ENCODE measurements at regions not wholly inside any gene's neighbourhood (a gene's known extent, or its start where the extent isn't known, plus 50 kb on each side); places are given as distances from the start of the nearest gene placed in this dataset.

DNA sequence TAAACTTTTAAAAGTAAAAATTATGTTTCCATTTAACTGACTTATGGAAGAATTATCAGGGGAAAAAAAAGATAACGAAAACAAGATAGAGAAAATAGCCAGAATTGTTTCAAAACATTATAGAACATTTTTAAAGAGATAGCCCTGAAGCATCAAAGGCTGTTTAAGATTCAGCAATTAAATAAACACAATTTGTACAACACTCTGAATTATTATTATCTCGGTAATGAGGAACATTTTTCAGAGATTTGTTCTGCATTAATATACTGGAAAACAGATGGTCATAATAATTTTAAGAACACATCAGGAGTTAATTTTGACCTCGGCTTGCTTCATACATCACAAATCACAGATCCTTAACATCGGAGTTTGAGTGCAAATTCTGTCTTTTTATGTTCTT is 643.8 kb downstream of the SORCS1 start:
- no peak for FAIRE-seq

DNA sequence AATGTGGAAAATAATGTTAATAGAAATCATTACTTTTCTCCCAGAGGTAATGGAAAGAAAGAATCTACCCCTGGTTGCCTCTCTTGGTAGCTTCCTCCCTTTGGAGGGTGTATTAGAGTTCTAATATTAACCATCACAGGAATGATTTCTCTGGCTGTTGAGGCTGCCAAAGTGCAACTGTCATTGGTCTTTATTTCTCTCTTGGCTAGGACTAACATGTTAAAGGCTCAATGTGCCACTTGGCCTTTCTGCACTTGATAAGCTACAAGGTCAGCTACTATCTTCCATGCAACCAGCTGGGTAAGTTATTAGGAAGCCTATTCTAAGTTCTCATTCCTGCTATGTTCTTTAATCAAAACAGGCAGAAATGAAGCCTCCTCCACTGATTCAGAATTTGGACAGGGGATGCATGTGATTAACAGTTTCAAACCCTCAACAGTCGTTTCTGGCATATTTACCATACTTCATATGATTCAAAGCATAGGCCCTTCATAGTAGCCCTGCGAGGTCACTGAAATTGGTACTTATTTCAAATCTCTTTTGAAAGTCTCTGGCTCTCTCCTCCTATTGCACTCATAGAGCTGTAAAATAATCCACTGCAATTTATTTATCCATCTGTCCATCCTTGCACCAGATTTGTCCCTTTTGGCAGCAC is 645.0 kb downstream of the SORCS1 start:
- FAIRE-seq: no peak

DNA sequence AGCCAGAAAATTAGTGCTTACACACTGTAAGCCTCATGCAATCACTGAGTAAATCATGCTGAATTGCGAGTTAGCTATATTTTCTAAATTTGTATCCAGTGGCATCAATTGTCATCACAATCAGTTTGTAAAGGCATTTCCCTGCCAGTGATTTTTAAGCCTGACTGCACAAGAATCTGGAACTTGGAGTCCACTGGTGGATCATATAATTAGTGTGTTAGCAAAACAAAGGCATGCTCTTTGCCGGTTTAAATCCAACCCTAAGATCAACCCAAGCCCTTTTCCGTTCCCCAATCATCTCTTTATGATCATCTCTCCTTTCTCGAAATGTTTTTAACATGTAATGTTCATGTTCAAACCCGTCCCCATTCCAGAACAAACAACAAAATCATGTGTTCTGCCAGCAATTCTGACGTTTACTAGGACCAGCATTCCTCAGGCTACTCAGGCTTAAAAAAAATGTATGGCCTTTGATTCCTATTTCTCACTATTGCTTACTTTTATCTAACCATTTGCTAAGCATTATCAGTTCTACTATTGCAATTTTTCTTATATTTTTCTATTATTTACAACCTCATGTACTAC is 649.2 kb downstream of the SORCS1 start:
- FAIRE-seq: no peak

DNA sequence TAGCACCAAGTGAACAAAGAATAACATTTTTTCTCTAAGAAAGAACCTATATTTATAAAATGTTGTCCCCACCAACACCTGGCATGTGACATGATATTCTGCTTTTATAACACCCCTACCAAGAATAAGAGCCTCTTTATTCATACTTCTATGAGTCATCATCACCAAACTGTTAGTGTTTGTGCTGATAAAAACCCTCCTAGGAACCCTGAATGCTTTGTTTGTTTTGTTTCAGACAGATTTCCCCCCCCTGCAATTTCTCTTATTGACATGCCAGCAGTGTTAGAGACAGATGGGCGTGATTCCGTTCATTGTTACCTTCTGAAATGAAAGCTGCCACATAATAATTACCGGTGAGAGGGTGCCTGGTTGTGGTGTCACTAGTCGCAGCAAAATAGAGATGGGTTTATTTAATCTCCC is 651.1 kb downstream of the SORCS1 start:
- no peak for FAIRE-seq

DNA sequence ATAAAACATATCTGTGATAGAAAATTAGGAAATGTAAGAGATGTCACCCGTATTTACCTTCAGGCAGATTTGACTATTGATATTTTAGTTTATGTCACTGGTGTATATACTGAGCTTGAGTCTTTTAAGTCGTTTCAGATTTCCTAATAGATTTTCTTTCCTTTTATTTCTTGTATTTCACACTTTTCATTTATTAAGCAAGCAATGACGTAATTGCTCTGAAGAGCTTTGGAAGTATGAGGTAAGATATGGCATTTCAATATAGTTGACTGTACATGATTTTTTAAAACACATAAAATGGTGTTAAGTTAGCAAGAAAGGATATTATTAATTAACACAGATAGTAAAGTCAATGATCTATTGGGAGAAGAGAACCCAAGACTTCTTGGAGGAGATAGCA is 652.6 kb downstream of the SORCS1 start:
- no peak for FAIRE-seq

DNA sequence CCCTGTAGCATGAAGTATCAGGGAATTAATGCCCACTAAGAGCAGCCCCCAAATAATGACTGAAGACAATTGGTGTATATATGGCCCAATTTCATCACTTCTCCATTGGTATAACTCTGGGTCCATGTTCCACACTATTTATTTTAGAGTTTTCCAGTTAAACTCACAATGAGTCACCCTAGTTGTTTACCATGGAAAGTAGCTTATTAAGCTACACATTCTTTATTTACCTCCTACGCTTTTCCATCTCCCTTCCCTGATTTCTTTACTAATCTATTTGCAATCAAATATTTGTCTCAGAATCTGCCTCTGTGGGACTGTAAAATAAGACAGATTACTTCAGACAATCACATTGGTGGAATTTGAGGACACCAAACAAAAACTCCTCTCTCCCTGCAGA is 655.6 kb downstream of the SORCS1 start:
- no peak for FAIRE-seq

DNA sequence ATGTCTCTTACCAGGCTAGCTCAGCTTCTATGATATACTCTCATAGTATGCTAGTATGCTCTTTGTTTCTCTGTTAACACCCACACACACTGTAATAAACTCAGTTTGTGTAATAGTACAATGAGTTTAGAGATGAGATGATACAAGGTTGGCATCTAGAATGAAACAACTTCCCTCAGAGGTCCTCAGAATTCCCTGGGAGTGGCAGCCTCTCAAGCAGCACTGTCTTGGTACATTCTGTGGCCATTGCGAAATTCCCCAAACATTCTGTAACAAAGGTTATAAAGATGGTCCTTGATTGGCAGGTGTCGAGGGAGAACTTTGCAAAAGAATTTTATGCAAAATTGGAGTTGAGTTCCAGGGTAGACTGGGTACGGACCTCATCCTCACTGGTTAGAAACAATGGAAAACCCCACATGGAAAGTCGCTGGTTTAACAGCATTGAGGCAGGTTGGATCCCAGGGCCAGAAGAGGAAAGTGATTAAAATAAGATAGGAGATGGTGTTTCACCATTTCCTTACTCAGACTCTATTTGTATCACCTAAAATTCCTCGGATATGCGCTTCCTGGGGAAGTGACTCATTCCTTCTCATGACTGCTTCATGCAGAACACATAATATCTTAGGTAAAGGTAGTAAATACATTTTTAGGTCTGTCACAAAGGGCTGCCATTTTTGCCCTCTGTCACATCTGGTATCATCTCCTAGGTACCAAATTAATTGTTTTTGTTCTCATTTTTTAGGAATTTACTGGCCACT is 657.8 kb downstream of the SORCS1 start:
- no peak for FAIRE-seq

DNA sequence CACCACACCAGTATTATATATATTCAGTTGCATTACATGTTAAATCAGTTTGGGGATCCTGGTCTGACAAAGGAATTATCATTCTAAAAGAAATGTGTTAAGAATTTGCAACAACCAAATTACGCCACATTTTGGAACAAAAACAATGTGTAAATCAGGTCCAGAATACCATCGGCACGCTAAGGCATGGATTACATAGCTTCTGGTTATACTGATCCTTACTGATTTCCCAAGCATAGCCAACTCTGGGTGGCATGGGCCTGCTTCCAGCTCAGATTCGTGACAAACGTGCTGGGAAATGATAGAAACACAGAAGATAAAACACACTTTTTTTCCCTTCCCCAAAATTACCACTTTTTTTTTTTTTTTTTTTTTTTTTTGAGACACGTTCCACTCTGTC is 660.0 kb downstream of the SORCS1 start:
- FAIRE-seq: no peak

DNA sequence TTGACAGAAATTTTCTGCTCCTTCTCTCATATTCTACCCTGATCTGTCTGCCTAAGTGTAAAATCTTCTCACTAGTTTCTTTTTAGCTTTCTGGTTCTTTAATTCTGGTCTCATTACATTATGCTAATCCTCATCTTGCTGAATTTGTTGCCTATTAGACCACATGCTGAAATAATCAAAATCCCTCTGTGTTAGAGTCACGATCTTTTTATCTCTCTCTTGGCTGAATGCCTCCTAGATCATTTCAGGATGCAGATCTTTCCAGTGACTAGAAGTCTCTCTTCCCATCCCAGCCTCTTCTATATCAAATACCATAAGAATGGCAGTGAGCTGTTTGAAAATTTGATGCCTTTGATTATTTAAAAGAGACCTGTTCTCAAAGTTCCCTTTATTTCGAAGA is 661.9 kb downstream of the SORCS1 start:
- FAIRE-seq: no peak

DNA sequence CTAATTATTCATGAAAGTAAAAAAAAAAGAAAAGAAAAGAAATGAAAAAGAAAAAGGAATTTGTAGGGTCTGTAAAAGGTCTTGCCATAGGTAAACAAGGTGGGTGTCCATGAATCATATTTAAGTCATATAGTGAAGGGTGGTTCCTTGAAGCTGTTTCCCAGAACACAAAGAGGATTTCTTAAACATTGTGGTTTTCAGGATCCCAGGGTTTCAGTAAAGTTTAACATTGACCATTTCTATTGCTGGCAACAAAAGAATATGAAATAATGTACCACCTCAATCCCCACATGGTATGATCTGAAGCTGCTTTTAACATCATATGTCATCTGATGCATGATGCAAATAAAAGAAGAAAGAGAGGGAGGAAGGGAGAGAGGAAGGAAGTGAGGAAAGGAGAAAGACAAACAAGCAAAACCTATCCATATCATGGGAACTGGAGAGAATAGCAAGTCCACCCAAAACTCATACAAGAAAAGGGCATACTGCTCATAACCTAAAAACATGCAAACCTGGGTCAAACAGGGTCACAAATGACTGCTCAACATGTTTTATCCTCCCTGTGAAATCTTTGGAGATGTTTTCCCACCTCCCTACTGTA is 663.5 kb downstream of the SORCS1 start:
- no peak for FAIRE-seq

DNA sequence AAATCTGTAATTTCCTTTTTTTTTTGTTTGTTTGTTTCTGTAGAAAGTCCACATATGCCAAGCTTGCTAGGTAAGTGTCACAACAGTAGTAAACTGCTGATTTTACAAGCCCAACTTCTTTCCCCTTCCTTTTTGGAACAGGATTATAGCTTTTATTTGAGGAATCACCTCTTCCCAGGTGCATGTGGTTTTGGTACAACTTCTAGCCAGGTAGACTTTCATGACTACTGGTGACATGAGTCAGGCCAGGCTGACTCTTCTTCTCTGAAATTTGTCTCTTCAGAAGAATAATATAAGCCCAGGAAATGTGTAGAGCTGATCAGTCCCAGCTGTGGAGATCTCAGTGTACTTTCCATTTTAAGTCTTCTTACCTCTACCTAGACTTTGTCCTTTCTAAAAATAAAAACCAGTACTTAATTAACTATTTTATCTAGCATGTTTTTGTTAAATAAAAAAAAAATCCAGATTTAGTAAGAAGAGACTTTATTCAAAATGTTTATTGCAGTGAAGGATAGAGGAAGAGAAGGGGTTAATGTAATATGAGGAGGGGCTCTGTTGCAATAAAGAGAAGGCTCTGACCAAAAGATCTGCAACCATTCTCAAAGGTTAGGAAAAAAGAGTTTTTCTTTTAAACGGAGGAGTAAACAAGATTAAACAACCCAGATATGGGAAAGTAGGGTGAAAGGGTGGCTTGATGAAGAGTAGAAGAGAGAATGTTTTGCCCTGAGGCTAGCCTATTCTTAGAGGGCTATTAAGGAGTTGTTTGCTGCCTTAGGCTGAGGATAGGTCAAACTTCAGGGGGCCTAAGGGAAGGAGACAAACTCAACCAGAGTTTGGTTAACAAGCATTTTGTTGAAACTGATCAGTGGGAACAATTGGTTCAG is 664.2 kb downstream of the SORCS1 start:
- no peak for FAIRE-seq

DNA sequence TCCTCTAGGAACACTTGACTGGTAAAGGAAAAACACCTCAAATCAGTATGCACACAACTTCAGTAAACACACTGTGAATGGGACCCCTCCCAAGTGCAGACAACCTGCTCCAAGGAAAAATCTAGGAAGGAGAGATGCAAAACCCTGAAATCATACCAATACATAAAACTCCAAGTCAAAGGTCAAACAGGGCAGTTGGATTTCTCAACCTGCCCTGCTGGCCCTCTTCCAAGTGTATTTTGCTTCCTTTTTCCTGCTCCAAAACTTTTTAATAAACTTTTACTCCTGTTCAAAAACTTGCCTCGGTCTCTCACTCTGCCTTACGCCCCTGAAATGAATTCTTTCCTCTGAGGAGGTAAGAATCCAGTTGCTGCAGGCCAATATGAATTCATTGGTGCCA is 665.1 kb downstream of the SORCS1 start:
- FAIRE-seq: no peak

DNA sequence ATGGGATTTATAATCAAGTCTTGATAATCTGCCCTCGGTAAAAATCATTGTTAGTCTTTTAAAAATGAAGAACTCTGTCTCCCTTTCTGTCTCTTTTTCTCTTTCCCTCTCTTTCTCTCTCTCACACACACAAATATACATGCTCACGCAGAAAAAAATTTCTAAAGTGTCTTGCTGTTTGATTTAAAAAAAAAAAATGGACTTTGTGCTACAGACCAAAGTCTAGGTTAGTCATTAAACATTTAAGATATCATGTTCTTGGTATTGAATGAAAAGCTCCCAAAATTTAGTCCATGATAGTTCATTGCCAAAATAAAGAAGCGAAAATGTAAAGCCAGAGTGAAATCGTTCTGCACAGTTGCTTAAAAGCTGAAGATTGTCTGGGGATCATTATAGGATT is 665.8 kb downstream of the SORCS1 start:
- FAIRE-seq: no peak

DNA sequence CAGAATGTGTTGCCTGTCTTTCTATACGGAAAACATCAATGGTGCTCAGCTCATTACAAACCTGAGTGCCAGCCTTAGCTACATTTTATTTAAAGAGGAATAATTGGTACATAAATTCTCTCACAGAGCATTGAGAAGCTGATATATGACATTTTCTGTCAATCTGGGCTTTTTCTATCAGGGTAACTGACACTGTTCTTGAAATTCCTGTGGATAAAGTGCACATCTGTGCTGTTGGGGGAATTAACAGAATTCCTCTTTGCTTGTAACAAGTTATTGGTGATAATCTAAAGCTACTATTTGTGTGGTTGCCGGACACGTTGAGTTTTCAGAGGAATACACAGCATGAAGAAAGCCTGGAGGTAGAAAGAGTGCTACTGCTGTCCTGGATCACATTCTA is 668.6 kb downstream of the SORCS1 start:
- no peak for FAIRE-seq

DNA sequence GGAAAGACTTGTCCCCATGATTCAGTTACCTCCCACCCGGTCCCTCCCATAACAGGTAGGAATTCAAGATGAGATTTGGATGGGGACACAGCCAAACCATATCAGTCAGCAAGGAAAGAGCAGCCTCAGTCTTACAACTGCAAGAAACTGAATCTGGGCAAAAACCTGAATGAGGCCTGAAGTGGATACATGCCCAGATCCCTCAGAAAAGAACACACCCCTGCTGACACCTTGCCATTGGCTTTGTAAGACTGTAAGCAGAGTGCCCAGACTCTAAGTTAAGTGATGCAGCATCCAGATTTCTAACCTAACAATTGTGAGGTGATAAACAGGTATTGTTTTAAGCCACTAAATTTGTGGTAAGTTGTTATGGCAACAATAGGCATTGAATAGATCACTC is 670.8 kb downstream of the SORCS1 start:
- no peak for FAIRE-seq

DNA sequence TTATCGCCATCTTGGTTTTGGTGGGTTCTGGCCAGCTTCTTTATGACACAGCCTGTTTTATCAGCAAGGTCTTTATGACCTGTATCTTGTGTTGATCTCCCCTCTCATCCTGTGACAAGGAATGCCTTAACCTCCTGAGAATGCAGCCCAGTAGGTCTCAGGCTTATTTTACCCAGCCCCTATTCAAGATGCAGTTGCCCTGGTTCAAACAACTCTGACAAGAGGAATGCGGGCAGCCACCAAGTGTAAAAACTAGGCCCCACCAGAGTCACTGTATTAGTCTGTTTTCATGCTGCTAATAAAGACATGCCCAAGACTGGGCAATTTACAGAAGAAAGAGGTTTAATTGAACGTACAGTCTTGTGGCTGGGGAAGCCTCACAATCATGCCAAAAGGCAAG is 671.3 kb downstream of the SORCS1 start:
- FAIRE-seq: no peak

DNA sequence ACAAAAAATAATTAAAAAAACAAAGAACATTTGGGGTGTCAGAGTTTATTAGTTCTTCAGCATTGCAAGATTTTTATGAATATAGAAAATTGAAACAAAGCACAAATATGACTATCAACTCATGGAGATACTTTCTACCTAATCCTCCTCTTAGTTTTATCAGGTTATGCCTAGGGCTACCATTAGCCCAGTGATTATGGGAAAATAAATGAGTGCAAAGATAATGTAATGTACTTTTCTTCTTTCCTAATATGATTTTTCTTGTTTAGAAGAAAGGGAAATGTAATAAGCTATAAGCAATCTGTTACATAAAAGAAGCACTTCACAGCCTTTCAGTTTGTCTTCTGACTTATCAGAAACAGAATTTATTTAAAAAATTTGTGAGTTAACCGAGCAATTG is 676.8 kb downstream of the SORCS1 start:
- FAIRE-seq: no peak

DNA sequence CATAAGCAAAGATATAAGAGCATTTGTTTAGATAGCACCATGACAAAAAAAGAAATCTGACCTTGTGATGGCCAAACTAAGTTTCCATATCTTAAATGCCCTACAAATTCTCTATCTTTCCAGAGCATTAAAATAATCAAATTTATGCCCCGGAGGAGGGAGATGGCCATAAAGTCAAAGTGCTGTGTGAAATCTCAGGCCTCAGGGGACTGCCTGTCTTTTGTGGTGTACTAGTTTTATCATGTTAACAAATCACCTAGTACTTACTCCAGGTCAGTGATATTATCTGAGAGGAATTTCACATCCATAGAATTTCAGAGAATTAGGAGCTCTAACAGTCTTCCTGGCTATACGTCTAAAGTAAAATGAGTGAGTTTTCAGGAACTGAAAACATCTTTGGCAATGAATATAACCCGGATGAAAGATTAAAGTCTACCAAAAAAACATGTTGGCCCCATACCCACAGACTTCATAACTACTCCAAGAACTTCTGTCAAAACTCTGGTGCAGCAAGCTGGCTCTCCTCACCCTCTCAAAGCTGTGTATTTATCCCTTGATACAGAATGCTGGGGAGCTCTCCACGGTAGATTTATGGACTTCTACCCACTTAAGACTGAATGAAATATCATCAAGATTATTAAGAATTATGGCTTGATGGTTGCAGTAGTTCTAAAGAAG is 682.8 kb downstream of the SORCS1 start:
- no peak for FAIRE-seq

DNA sequence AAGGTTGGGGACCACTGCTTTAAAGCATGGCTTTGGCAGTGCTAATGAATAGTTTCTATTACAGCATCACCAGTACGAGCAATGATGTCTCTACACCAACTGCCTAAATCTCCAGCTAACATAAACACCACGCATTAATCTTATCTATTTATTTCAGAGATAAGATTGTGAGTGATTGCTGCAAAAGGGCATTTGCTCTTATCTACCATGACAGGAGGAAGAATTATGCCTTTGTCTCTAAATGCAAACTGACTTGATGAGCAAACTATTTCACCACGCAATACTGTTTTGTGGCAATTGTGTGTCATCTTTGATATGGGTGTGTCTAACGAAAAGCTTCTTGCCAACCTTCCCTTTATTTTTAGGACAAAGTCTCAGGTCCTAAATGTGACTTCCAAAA is 684.9 kb downstream of the SORCS1 start:
- FAIRE-seq: no peak

DNA sequence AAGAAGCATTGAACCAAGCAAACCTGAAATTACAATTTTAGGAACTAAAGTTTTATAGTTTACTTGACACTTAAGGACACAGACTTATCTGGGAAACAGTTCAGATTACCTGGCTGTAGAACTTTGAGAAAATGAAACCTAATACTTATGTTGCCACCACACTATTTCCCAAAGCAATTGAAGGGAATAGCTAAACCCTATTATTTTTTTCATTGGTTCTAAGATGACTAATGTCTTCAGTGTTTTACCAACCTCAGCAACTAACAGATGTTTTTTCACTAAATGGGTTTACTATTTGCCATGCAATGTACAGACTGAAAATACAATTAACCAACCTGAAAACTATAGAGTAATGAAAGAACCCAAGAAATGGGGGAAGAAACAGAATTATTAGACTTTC is 689.6 kb downstream of the SORCS1 start:
- FAIRE-seq: no peak

DNA sequence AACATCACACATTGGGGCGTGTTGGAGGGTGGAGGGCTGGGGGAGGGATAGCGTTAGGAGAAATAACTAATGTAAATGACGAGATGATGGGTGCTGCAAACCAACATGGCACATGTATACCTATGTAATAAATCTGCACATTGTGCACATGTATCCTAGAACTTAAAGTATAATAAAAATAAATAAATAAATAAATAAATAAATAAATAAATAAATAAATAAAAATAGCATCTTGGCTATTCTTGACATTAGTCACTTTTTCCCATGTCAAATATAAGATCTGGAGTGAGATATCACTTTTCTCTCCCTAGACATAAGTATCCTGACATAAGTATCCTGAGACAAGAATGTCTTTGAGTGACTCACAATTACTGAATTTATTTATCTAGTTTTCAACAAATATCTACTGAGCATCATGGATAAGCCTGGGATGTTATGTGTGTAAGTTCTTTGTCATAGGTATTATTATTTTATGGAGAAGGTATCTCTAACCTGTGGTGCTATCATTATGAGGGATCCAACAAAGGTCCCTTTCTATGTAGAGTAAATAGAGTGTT is 691.3 kb downstream of the SORCS1 start:
- FAIRE-seq: no peak

DNA sequence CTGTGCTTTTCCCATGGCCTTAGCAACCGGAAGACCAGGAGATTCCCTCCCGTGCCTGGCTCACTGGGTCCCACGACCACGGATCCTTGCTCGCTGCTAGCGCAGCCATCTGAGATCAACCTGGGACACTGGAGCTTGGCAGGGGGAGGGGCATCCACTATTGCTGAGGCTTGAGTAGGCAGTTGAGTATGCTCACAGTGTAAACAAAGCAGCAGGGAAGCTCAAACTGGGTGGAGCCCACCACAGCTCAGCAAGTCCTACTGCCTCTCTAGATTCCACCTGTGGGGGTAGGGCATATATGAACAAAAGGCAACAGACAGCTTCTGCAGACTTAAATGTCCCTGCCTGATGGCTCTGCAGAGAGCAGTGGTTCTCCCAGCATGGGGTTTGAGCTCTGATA is 697.0 kb downstream of the SORCS1 start:
- no peak for FAIRE-seq

All from islet of Langerhans (tissue), 1 donor.